ENCODE measurements at regions not wholly inside any gene's neighbourhood (a gene's known extent, or its start where the extent isn't known, plus 50 kb on each side); places are given as distances from the start of the nearest gene placed in this dataset.

DNA sequence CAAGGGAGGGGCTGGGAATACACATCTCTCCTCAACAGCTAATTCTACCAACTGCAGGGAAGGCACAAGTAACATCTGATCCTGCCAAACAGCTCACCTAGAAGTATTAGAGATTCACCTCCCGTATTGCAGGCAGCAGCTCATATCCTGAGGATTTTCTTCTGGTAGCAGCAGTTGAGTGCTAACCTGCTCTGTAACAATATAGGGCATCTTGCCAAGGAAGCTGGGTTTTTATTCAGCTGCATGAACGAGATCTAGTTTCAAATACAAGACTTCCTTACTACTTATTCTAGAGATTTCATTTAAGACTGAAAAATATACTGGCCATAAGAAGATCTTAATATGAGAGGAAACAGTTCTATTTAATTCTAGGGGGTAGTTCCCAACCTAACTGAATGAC lies 261.4 kb upstream of the USP15 start:
- FAIRE-seq (no peak), DNase-seq (ENCODE audit: low read depth in 1 of 2, low spot score in 2 of 2) (no peak)
- Histone ChIP-seq H2BK15ac (ENCODE audit: low read length) (no peak overlapping the region), H3K23me2 (ENCODE audit: low read depth, low read length) (no peaks in the 10 kb centered on the region), H3K27me3 (replicated peaks in 1 of 4; ENCODE audit: control insufficient read depth in 3 of 4, extremely low read depth in 1 of 4, insufficient read depth in 3 of 4, low read length in 3 of 4) (no peaks in the 10 kb centered on the region), H3K4me1 (replicated peaks in 1 of 4; ENCODE audit: control insufficient read depth in 3 of 4, insufficient read depth in 4 of 4, low read length in 3 of 4) (no peaks in the 10 kb centered on the region; a peak in 1 of 7 replicates), H2BK20ac (ENCODE audit: low read length) (no peak overlapping the region), H3K18ac (ENCODE audit: extremely low read depth, low read length) (no peak overlapping the region), H3K14ac (ENCODE audit: insufficient read length) (no peak overlapping the region), H3K4me3 (ENCODE audit: extremely low read depth in 1 of 4, insufficient read depth in 2 of 4, low read depth in 3 of 4, low read length in 4 of 4) (no peak overlapping the region), H2AFZ (ENCODE audit: low read length) (no peak overlapping the region), H4K8ac (ENCODE audit: extremely low read depth, insufficient read depth, low read length) (no peak overlapping the region), H3K79me2 (ENCODE audit: control insufficient read depth in 1 of 2, insufficient read depth in 2 of 2, low read length in 2 of 2) (no peaks in the 10 kb centered on the region), H2BK12ac (ENCODE audit: low read depth, low read length) (no peak overlapping the region), H3K9ac (replicated peaks in 1 of 4; ENCODE audit: extremely low read depth in 1 of 4, low read depth in 3 of 4, low read length in 3 of 4) (no peak overlapping the region), H4K91ac (replicated peaks; ENCODE audit: insufficient read length, low read length) (peak overlapping the region; percentile 80), H3K36me3 (ENCODE audit: control insufficient read depth in 2 of 4, insufficient read depth in 4 of 4, low read length in 3 of 4) (no peaks in the 10 kb centered on the region; a peak in 1 of 8 replicates), H3K9me3 (ENCODE audit: insufficient read depth in 2 of 2, low read depth in 1 of 2, low read length in 1 of 2) (no peaks in the 10 kb centered on the region), H4K20me1 (replicated peaks in 1 of 2; ENCODE audit: control insufficient read depth in 1 of 2, insufficient read depth in 2 of 2, low read length in 2 of 2) (no peaks in the 10 kb centered on the region), H3K56ac (replicated peaks; ENCODE audit: insufficient read length, low read depth, low read length) (no peak overlapping the region), H3K4ac (replicated peaks; ENCODE audit: insufficient read length, low read depth, low read length) (no peak overlapping the region), H3K79me1 (ENCODE audit: low read depth, low read length) (no peaks in the 10 kb centered on the region), H2BK120ac (replicated peaks; ENCODE audit: low read depth, low read length) (no peak overlapping the region), H4K5ac (ENCODE audit: insufficient read length, low read depth, low read length) (no peak overlapping the region), H3K4me2 (ENCODE audit: insufficient read depth in 1 of 2, low read depth in 2 of 2, low read length in 2 of 2) (no peak overlapping the region), H2BK5ac (ENCODE audit: low read depth, low read length) (no peak overlapping the region), H3K27ac (ENCODE audit: low read depth, low read length) (no peak overlapping the region), H2AK5ac (ENCODE audit: low read depth, low read length) (no peak overlapping the region), H3K23ac (ENCODE audit: insufficient read length) (no peak overlapping the region)
- POLR2A ChIA-PET (ENCODE audit: partially characterized antibody) = no interaction called here
- WGBS, 2 experiments (ENCODE audit: extremely low coverage in 1 of 2, insufficient coverage in 1 of 2, insufficient read length in 1 of 2, insufficient replicate concordance in 2 of 2, low coverage in 1 of 2, low lambda C conversion rate in 2 of 2, missing lambda C conversion rate in 1 of 2) = 80% methylated on average over 2 of the region's 2 CpGs; no CpG with 5 or more reads in 1 of the 2 experiments
- CTCF ChIA-PET (ENCODE audit: partially characterized antibody) = interaction anchor here (0.9 to 3.0 kb wide), 5 partner anchors 9 to 1314 kb away, joined by 3 to 11 read pairs (median 4); a partner anchor contains a TSS
- TF ChIP-seq JUND (IDR thresholded peaks at IDR 0.05; ENCODE audit: low read length) (no peak), BACH1 (IDR thresholded peaks at IDR 0.05; ENCODE audit: low read length) (no peak), MAFK (IDR thresholded peaks at IDR 0.05; ENCODE audit: low read depth, low read length) (no peak), NANOG (IDR thresholded peaks at IDR 0.05; ENCODE audit: insufficient read depth, low read depth, low read length, poor library complexity, severe bottlenecking) (no peak), SRF (IDR thresholded peaks at IDR 0.05; ENCODE audit: low read depth, low read length) (no peak), POLR2A (IDR thresholded peaks at IDR 0.05; ENCODE audit: control extremely low read depth in 1 of 2, low read depth in 2 of 2, low read length in 2 of 2) (no peak), RFX5 (IDR thresholded peaks at IDR 0.05; ENCODE audit: borderline replicate concordance, low read depth, low read length) (no peak), TAF1 (IDR thresholded peaks at IDR 0.05; ENCODE audit: low read depth, low read length) (no peak), TBP (IDR thresholded peaks at IDR 0.05; ENCODE audit: low read depth, low read length) (no peak), ASH2L (IDR thresholded peaks at IDR 0.05; ENCODE audit: low read length) (no peak), SIN3A (conservative IDR thresholded peaks at IDR 0.05 in 1 of 2, IDR thresholded peaks at IDR 0.05 in 1 of 2; ENCODE audit: low read depth in 1 of 2, low read length in 2 of 2) (no peak), RNF2 (IDR thresholded peaks at IDR 0.05; ENCODE audit: borderline replicate concordance, low read depth, low read length, missing control alignments, poor library complexity, severe bottlenecking) (no peak)
- TF ChIP-seq, protein P1, sequence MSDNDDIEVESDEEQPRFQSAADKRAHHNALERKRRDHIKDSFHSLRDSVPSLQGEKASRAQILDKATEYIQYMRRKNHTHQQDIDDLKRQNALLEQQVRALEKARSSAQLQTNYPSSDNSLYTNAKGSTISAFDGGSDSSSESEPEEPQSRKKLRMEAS (IDR thresholded peaks at IDR 0.05) = no peak
- TF ChIP-seq, protein P2, sequence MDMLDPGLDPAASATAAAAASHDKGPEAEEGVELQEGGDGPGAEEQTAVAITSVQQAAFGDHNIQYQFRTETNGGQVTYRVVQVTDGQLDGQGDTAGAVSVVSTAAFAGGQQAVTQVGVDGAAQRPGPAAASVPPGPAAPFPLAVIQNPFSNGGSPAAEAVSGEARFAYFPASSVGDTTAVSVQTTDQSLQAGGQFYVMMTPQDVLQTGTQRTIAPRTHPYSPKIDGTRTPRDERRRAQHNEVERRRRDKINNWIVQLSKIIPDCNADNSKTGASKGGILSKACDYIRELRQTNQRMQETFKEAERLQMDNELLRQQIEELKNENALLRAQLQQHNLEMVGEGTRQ (IDR thresholded peaks at IDR 0.05; ENCODE audit: low read length) = no peak
